ENCODE measurements at regions not wholly inside any gene's neighbourhood (a gene's known extent, or its start where the extent isn't known, plus 50 kb on each side); places are given as distances from the start of the nearest gene placed in this dataset.
"Not testable (repeated sequence)": the region's sequence is repeated elsewhere in the genome, so short reads cannot be mapped to it uniquely, and the experiment has no call there.

DNA sequence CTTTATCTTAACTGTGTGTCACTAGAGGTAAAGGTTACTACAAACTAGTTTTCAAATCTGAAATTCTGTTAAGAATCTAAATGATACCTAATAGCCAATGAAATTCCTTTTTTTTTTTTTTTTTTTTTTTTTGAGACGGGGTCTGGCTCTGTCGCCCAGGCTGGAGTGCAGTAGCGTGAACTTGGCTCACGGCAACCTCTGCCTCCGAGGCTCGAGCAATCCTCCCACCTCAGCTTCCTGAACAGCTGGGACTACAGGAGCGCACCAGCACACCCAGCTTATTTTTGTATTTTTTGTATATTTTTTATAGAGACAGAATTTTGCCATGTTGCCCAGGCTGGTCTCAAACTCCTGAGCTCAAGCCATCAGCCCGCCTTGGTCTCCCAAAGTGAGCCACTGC lies 160.3 kb upstream of the NEBL start:
- DNase-seq (ENCODE audit: low read depth): no peak

DNA sequence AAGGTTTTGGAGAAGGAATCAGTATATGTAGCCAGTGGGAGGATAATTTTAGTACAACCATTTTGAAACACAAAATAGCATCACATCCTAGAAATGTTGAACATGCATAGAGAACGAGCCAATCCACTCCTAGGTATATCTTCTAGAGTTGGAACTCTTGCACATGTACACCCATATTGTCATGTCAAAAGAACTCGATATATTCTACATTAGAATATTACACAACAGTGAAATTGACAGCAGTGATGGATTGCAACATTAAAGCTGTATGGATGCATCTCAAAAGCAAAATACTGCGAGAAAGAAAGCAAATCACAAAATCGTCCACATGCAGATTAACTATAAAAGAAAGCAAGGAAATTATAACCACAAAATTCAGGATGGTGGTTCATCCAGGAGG lies 159.3 kb upstream of the NEBL start:
- no peak for DNase-seq (ENCODE audit: low read depth)

DNA sequence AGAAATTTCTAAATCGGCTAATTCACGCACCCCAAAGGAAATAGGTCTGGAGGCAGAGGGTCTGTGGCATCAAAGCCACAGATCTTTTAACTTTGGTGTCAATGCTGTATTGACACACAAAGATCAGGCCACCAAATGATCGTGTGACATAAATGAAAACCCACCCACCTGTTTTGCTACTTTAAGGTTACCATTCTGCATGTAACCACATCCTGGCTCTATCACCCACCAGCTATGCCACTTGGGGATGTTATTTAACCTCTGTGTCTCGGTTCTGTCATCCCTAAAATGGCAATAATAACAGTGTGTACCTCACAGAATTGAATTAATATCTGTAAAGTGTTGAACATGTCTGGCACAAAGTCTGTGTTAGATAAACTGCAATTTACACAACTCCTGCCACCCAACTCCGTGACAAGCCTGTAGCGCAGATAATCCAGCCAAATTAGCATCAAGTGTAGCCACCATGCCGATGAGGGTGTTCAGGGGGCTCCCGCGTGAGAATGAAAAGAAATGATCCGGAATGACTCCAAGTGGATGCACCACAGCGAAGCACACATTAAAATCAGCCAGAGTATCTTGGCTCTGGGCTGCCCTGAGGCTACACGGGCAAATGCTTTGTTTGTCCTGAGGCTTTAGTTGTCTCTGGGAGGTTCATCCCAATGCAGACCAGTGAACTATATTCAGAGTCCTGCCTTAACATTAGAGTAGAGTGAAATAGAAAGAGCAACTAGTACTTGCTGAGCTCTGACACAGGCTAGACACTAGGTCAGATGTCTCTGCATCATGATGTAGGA lies 158.4 kb upstream of the NEBL start:
- no peak for DNase-seq (ENCODE audit: low read depth)

DNA sequence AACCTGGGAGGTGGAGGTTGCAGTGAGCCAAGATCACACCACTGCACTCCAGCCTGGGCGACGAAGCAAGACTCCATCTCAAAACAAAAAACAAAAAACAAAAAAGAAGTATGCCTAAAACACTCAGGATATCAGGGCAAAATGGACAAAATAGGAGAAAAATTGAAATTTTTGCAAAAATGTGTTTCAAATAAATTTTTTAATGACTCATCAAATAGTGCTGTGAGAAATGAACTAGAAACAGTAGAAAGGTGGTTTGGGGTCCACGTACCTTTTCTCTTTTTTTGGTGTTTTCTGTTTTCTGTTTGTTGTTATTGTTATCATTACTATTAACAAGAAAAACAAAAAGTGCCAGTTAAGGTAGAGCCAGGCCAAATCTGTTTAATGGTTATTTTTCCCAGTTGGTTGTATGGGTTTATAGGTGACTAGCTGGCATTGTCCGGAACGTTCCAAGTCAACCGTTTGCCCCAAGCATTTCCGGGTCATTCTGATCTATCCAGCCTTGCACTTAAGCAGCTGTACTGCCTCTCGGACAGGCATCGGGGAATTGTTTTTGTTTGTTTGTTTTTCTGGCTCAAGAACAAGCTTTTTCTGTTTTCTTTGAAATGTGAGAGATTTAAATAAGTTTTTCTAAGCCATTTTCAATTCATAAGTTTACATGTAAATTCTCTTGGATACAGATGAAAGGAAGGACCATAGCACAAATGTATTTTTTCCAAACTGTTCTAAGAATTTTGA lies 157.0 kb upstream of the NEBL start:
- no peak for DNase-seq (ENCODE audit: low read depth)

DNA sequence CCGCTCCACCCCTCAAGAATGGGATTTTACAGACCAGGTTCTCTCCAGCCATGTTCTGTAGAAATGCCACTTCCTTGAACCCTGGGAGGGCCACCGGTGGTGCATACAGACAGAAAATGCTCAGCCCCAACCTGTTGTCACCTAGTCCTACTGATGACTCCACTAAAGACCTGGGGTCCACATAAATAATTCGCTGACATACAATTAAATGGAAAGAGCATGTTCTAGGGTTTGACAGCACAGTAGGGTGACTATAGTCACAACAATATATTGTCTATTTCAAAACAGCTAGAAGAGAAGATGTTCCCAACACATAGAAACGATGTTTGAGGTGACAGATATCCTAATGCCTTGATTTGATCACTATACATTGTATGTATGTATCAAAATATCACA lies 155.6 kb upstream of the NEBL start:
- no peak for DNase-seq (ENCODE audit: low read depth)

DNA sequence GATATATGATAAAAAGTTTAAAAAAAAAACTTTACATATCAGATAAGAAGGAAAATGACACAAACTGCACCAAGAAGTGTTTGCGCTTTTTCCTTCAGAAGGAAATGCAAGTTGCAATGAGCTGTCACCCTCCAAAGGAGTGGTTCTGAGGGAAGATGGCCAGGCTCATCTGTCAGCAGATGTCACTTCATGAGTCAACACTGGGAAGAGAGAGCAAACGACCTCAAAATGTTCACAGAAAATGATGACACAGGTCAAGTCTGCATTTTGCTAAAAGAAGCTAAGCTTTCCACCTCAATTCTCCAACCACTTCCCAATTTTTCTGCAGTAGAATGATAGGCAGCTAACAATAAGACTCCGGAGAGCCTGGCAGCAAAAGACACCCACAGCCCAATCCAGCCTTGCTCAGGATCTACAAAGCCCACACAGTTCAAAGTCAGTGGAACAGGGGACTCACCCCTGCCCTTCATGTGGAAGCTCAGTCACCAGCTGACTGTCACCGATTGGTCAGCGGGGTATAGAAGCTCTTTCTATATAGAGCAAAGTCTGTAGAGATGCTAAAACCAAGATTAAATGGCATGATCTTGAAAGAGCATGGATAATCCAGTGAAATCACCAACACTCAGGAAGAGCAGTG lies 155.1 kb upstream of the NEBL start:
- no peak for DNase-seq (ENCODE audit: low read depth)

DNA sequence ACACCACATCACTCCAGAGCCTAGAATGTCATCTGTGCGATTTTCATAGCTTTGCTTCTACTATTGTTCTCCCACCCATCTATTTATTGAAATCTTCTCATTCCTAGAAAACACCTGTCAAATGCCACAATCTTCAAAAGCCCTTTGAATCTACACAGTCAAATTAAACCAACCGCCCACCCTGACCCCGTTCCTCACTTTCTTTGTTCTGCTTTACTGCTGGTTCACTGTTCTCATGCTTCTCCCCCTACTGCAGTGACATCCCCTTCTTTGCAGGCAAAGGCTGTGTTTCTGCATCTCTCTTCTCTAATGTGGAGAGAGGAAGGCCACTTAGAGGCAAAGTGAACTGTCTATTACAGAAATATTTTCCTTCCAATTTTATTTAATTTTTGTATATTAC lies 152.4 kb upstream of the NEBL start:
- DNase-seq (ENCODE audit: low read depth): no peak

DNA sequence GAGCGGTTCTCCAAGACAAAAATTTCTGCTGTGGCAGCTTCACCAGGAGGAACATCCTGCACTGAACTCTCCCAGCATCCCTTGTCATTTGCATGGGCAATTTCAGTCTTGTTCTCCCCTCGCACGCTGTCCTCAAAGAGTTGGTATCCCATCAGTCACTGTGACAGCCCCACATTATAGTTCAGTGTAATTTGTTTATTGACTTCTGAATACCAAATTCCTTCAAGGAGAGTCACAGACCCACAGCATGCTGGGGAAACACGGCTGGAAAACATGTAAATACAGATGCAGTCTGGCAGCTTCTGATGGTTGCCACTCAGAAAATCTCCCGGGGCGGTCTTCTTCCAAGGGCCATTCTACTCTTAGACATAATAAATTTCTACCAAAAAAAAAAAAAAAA lies 151.0 kb upstream of the NEBL start:
- DNase-seq (ENCODE audit: low read depth): no peak

DNA sequence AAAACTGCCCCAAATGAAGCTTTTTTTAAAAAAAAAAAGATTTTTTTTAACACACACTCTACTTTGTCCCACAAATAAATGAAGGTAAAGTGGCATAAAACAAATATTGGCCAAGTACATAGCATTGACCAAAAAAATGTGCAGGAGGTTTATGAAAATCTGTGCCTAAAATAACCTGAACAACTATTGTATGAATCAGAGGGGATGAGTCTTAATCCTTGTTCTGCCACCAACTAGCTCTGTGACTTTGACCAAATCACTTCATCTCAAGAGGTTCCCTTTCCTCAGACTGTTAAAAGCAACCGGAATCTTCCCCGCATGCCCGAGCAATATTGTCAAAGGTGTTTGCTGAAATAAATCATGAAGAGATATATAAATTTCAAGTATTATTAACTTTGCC lies 150.4 kb upstream of the NEBL start:
- no peak for DNase-seq (ENCODE audit: low read depth)

DNA sequence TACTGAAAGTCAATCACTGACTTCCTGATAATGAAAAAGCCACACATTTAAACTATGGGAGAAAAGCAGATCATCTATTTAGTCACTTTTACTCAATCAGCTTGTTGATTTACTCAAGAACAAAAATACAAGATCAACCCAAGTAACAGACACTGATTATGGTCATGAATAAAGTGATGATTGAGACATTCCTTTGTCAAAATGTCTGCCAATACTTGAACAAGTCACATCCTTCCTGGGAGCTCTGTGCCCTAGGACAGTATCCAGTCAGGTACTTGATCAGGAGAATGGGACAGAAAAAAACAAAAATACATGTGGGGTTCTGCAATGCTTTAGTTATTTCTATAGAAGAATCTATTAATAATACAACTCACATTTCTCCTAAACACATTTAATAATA lies 150.0 kb upstream of the NEBL start:
- no peak for DNase-seq (ENCODE audit: low read depth)

DNA sequence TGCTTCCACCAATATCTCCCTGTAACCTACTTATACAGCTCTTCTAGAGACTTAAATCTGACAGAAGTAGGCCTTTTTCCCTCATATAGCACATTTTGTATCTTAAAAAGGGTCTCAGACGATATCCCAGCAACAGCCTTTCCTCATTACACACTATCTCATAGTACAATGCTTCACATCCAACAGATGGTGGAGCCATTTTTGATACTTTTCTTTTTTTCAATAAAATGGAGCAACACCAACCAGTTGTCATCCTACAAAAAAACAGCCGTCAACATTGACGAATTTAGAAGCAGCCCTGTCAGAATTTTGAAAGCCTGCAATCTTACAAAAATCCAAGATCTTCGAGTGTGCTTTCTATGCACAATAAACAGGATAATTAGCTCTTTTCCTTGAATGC lies 145.9 kb upstream of the NEBL start:
- DNase-seq (ENCODE audit: low read depth): no peak

DNA sequence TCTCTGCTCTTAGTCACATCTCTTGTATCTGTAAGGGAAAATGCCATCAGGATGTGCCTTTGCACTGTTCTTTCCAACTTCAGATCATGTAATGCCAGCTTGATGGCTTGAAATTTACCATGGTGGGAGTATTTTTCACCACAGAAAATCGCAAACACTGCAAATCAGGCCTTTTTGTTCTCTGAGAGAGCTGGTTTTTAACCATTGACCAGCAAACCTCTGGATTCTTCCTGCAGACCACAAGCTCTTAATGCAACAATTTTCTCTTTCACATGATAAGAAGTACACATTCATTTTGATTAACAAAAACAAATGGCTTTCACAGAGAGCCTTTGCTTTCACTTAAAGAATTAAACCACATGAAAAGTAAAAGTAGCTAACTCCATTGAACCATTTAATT lies 145.4 kb upstream of the NEBL start:
- no peak for DNase-seq (ENCODE audit: low read depth)

DNA sequence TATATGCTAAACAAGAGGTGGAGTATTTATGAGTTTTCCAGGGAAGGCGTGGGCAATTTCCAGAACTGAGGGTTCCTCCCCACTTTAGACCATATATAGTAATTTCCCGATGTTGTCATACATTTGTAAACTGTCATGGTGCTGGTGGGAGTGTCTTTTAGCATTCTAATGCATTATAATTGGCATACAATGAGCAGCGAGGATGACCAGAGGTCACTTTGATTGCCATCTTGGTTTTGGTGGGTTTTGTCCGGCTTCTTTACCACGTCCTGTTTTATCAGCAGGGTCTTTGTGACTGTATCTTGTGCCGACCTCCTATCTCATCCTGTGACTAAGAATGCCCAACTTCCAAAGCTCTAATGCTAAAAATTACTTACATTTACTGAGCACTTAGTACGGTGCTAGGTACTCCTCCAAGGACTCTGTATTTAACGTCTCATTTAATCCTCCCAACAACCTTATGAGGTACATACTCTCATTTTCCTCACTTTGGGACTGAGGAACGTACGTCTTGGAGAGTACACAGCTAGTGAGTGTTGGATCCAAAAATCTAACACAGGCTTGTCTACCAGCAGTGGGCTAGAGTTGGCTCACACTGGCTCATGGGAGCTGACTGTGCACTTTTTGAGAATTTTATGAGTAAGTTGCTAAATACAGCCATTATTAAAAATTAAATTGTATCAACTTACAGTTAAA lies 144.8 kb upstream of the NEBL start:
- DNase-seq (ENCODE audit: low read depth): no peak

DNA sequence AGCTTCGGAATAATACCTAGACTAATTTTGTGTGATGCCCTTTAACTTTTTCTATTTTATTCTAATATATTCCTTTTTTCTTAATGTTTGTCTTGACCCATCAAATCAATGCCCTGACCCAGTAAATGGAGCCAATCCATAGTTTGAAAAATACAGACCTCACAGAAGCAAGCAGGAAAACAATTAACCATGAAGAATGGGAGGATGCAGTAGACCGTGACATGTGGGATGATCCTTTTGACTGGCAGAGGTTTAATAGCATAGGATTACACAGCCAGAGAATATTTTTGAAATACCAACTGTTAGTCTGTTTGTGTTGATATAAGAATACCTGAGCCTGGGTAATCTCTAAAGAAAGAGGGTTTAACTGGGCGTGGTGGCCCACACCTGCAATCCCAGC lies 142.6 kb upstream of the NEBL start:
- no peak for DNase-seq (ENCODE audit: low read depth)

DNA sequence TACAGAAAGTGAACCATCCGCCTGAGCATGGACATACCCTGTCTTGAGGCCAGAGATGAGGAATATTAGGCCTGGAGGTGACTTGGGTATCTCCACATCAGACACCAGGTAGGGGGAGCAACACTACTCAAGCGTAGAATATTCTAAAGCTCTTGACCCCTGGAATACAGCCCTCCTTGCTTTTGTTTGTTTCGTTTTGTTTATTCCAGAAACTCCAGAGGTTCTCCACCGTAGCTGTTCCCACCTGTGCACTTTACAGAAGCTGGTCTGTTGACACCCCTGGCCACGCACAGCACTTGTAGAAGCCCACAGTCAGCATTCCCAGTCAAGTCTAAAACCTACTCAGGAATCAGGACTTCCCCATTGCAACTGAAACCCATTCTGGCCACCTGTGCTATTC lies 139.6 kb upstream of the NEBL start:
- DNase-seq (ENCODE audit: low read depth): no peak

DNA sequence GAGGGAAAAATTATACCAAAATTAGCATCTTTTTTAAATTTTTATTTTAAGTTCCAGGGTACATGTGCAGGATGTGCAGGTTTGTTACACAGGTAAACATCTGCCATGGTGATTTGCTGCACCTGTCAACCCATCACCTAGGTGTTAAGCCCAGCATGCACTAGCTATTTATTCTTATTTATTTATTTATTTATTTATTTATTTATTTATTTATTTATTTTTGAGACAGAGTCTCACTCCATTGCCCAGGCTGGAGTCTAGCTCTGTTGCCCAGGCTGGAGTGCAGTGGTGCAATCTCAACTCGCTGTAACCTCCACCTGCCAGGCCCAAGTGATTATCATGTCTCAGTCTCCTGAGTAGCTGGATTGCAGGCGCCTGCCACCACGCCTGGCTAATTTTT lies 137.7 kb upstream of the NEBL start:
- not testable (repeated sequence) for DNase-seq (ENCODE audit: low read depth)

DNA sequence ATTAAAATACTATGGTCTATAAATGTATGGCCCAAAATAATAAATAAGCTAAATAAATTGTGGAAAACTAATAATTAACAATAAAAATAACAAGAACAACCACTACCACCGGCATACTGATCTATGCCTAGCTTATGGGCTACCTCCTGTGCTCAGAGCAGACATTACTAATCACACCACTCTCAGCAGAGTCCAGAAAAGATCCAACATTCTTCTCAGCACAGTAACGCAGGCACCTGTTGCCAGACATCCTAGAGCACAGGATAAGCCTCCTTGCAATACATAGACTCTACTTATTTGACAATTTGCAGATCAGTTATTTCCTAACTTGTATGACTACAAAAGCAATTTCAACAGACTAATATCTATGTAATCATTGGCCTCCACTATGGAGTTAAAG lies 137.1 kb upstream of the NEBL start:
- DNase-seq (ENCODE audit: low read depth): no peak

DNA sequence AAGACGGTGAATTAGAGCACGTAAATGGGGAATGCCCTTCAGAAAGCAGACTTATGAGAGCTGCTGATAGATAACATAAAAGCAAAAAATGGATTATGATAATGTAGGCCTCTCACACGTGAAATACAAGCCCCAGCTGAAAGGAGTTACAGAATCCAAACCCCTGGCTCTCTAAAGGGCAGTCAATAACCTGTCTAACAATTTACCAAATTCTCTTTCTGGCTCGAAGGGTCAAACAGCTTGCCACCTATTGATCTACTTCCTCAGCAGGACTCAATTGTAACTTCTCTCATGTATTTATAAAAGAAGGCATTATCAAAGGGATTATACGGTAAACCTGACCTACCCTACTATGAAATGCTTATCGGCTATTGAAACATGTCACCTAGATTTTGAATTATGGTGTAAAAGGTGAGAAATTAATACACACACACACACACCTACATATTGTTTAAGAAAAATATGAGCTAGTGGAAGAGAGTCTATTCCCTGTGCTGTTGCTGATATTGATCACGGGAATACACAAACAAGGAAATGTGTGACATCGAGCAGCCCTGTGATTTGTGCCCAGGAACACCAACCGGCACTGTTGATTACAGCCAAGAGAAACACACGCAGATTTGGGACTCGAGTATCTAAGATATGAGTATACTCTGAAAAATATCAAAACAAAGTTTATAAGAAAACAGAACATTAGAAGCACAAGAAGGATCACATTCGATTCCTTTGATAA lies 135.6 kb upstream of the NEBL start:
- DNase-seq (ENCODE audit: low read depth): no peak

DNA sequence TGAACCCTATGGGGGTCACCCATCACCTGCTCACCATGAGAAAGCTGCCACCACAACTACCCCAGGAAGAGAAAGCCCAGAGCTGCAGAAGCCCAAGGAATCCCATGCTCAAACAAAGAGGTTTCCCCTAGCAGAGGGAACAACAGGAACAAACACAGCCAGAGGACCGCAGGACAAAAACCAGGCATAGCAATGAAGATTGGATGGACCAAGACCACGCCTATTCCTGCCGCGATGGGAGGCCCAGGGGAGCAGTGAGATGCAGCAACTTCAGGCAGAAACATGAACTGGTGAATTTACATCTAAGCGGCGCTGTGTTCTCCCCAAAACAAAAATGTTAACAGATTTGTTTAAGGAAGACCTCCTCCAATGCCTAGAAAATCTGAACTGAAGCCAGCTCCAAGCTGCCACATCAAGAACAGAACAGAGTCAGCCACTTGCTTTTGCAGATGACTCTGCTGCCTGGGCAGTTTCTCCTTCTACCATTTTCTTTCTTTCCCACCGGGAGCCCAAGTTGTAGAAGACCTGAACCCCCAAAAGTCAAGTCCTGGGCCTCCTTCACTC lies 134.2 kb upstream of the NEBL start:
- DNase-seq (ENCODE audit: low read depth): no peak

DNA sequence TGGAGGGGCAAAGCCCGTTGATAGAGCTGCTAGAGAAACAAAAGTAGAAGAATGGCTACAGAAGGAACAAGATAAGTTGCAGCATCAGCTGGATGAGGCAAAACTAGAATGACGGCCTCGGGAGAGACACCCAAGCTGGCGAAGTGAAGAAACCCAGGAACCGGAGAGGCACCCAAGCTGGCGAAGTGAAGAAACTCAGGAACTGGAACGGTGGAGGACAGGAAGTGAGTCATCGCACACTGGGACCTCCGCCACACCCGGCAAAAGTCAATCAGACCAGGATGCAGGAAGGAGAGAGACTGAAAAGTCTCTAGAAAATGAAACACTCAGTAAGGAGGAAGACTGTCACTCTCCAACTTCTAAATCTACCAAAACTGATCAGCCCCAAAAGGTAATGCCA lies 133.0 kb upstream of the NEBL start:
- DNase-seq (ENCODE audit: low read depth): no peak

DNA sequence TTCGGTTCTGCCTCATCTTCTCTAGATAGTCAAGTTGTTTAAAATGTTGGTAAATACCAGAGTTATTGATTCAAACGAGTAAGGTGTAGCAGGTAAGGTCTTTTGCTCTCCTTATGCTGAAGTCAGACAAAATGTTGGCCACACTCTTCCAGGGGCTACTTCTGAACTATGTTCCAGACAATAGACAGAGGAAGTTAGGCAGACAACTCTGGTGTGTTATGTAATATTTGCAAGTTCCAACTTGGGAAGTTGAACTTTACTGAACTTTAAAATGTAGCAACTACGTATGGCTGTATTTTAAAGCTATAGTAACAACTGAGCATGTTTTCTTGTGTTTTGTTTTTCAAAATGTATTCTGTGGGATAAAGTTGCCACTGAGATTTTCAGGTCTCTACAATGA lies 125.7 kb upstream of the NEBL start:
- no peak for DNase-seq (ENCODE audit: low read depth)
